Liver (tissue), 8 donors: ENCODE measurements at regions not wholly inside any gene's neighbourhood (a gene's known extent, or its start where the extent isn't known, plus 50 kb on each side); places are given as distances from the start of the nearest gene placed in this dataset.
A peak's percentile ranks its signal among the peaks of the same experiment; 100 is the strongest.

ENCODE experiments used
- DNase-seq: peaks from one replicate; pipeline ENCODE4 v3.0.0-alpha.2; 2017; ENCODE audit warnings: low spot score
- H3K27ac ChIP-seq, 2 donors: one replicate each; pipeline ENCODE4 v1.7.0; 2013; ENCODE audit warnings: inconsistent platforms in 2 of 2, low read length in 2 of 2, control low read depth in 1 of 2, low read depth in 1 of 2, mild to moderate bottlenecking in 1 of 2
- H3K27me3 ChIP-seq, 4 donors: one replicate each; pipeline versions ENCODE4 v1.6.1 to v1.7.0; 2013; ENCODE audit warnings: low read length in 3 of 4, inconsistent platforms in 1 of 4, mild to moderate bottlenecking in 1 of 4, moderate library complexity in 1 of 4; ENCODE audit not compliant: control insufficient read depth in 4 of 4, insufficient read depth in 4 of 4
- H3K36me3 ChIP-seq, 4 donors: one replicate each; pipeline versions ENCODE4 v1.6.1 to v1.7.0; 2013; ENCODE audit warnings: low read length in 3 of 4, mild to moderate bottlenecking in 3 of 4, low read depth in 1 of 4, moderate library complexity in 1 of 4; ENCODE audit not compliant: control insufficient read depth in 4 of 4, insufficient read depth in 3 of 4
- H3K4me1 ChIP-seq, 4 donors: one replicate each; pipeline versions ENCODE4 v1.6.1 to v1.7.0; 2013; ENCODE audit warnings: low read length in 3 of 4, mild to moderate bottlenecking in 3 of 4, moderate library complexity in 1 of 4; ENCODE audit not compliant: control insufficient read depth in 4 of 4, insufficient read depth in 4 of 4
- H3K4me3 ChIP-seq, 3 donors: one replicate each; pipeline versions ENCODE4 v1.6.1 to v1.7.0; 2013; ENCODE audit warnings: low read length in 3 of 3, control low read depth in 1 of 3, low read depth in 1 of 3, mild to moderate bottlenecking in 1 of 3
- H3K9ac ChIP-seq, 2 donors: one replicate each; pipeline ENCODE4 v1.7.0; 2013; ENCODE audit warnings: low read length in 2 of 2, mild to moderate bottlenecking in 2 of 2, moderate library complexity in 2 of 2, control low read depth in 1 of 2, low read depth in 1 of 2
- H3K9me3 ChIP-seq, 4 donors: one replicate each; pipeline versions ENCODE4 v1.6.1 to v1.7.0; 2013; ENCODE audit warnings: low read length in 3 of 4; ENCODE audit not compliant: control insufficient read depth in 4 of 4
- ATF3 ChIP-seq: IDR thresholded peaks from 2 replicates; pipeline ENCODE4 v1.6.1; 2016; ENCODE audit warnings: antibody characterized with exemption
- EGR1 ChIP-seq, 2 donors: IDR thresholded peaks; 2 replicates each; pipeline ENCODE4 v1.6.1; 2016 to 2018; ENCODE audit warnings: antibody characterized with exemption in 2 of 2, low read depth in 2 of 2
- FOXA2 ChIP-seq: IDR thresholded peaks from 2 replicates; pipeline ENCODE4 v1.6.1; 2016; ENCODE audit warnings: antibody characterized with exemption
- GABPA ChIP-seq, 2 donors: IDR thresholded peaks in 1 of 2; conservative IDR thresholded peaks in 1 of 2; 2 replicates each; pipeline ENCODE4 v1.6.1; 2016; ENCODE audit warnings: antibody characterized with exemption in 2 of 2, mild to moderate bottlenecking in 1 of 2, moderate library complexity in 1 of 2
- HNF4A ChIP-seq, 2 donors: conservative IDR thresholded peaks; 2 replicates each; pipeline ENCODE4 v1.6.1; 2016; ENCODE audit warnings: antibody characterized with exemption in 2 of 2, mild to moderate bottlenecking in 2 of 2
- HNF4G ChIP-seq: IDR thresholded peaks from 2 replicates; pipeline ENCODE4 v1.6.1; 2016; ENCODE audit warnings: antibody characterized with exemption
- JUND ChIP-seq, 2 donors: IDR thresholded peaks; 2 replicates each; pipeline ENCODE4 v1.6.1; 2016; ENCODE audit warnings: antibody characterized with exemption in 2 of 2
- NR2F2 ChIP-seq: IDR thresholded peaks from 2 replicates; pipeline ENCODE4 v1.6.1; 2016; ENCODE audit warnings: antibody characterized with exemption
- RAD21 ChIP-seq, 2 donors: IDR thresholded peaks; 2 replicates each; pipeline ENCODE4 v1.6.1; 2016; ENCODE audit warnings: antibody characterized with exemption in 2 of 2, mild to moderate bottlenecking in 2 of 2
- RXRA ChIP-seq, 2 donors: IDR thresholded peaks; 2 replicates each; pipeline ENCODE4 v1.6.1; 2017 to 2018; ENCODE audit warnings: antibody characterized with exemption in 2 of 2, mild to moderate bottlenecking in 1 of 2
- SP1 ChIP-seq: IDR thresholded peaks from 2 replicates; pipeline ENCODE4 v1.6.1; 2018; ENCODE audit warnings: antibody characterized with exemption, mild to moderate bottlenecking
- TAF1 ChIP-seq: conservative IDR thresholded peaks from 2 replicates; pipeline ENCODE4 v1.6.1; 2016; ENCODE audit warnings: antibody characterized with exemption, mild to moderate bottlenecking
- YY1 ChIP-seq: IDR thresholded peaks from 2 replicates; pipeline ENCODE4 v1.6.1; 2016; ENCODE audit warnings: antibody characterized with exemption, mild to moderate bottlenecking
- WGBS: extraction: QIAGEN DNeasy Blood & Tissue Kit; methylation state at CpG from one replicate; pipeline ENCODE4 v1.1.7; 2013; 5-methylcytosine and 5-hydroxymethylcytosine counted together
- TF ChIP-seq, protein P1 (sequence below): fragments of 150-350 bp; IDR thresholded peaks from 2 replicates; pipeline ENCODE4 v1.5.1; 2017; ENCODE audit warnings: improper control_type of control experiment, low read depth, low read length; ENCODE audit not compliant: missing input control
- donor health status: healthy.
- donor health status: healthy.
- donor health status: healthy.
- donor health status: healthy.
- donor health status: healthy.

- Histone ChIP-seq H3K9ac (peak overlapping the region in 1 of 2 donors; percentile 10), H3K4me1 (peaks cover 6 to 35% (median 25%) of the 10 kb centered on the region in 4 donors), H3K9me3 (no peaks in the 10 kb centered on the region), H3K27me3 (no peaks in the 10 kb centered on the region), H3K27ac (peak overlapping the region; percentile 26 to 52), H3K4me3 (no peak overlapping the region), H3K36me3 (no peaks in the 10 kb centered on the region)
- no peak for DNase-seq
- WGBS = 83% methylated on average over 2 of the region's 2 CpGs
- no peak for TF ChIP-seq ATF3
- TF ChIP-seq JUND (IDR thresholded peaks at IDR 0.05) = no peak
- TF ChIP-seq TAF1 = no peak
- no peak for TF ChIP-seq RAD21 (IDR thresholded peaks at IDR 0.05)
- no peak for TF ChIP-seq FOXA2
- TF ChIP-seq GABPA (IDR thresholded peaks at IDR 0.05 in 1 of 2, conservative IDR thresholded peaks at IDR 0.05 in 1 of 2) = no peak
- no peak for TF ChIP-seq HNF4A (conservative IDR thresholded peaks at IDR 0.05)
- TF ChIP-seq NR2F2 = no peak
- TF ChIP-seq EGR1 (IDR thresholded peaks at IDR 0.05; ENCODE audit: low read depth in 2 of 2) = no peak
- TF ChIP-seq HNF4G = no peak
- TF ChIP-seq, protein P1, sequence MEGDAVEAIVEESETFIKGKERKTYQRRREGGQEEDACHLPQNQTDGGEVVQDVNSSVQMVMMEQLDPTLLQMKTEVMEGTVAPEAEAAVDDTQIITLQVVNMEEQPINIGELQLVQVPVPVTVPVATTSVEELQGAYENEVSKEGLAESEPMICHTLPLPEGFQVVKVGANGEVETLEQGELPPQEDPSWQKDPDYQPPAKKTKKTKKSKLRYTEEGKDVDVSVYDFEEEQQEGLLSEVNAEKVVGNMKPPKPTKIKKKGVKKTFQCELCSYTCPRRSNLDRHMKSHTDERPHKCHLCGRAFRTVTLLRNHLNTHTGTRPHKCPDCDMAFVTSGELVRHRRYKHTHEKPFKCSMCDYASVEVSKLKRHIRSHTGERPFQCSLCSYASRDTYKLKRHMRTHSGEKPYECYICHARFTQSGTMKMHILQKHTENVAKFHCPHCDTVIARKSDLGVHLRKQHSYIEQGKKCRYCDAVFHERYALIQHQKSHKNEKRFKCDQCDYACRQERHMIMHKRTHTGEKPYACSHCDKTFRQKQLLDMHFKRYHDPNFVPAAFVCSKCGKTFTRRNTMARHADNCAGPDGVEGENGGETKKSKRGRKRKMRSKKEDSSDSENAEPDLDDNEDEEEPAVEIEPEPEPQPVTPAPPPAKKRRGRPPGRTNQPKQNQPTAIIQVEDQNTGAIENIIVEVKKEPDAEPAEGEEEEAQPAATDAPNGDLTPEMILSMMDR = no peak
- no peak for TF ChIP-seq YY1
- TF ChIP-seq RXRA (IDR thresholded peaks at IDR 0.05) = no peak
Measured at GRCh38 chr5:96197347-96197746, 235.7 kb upstream of the ELL2 start.

GRCh38 chr5:96196890-96197289 lies 235.2 kb upstream of the ELL2 start:
- H3K9ac ChIP-seq = peak overlapping the region in 1 of 2 donors; percentile 10
- H3K9me3 ChIP-seq = no peaks in the 10 kb centered on the region
- H3K27ac ChIP-seq = peak overlapping the region; percentile 26 to 52
- 14% methylated on average over 1 of the region's 1 CpG for WGBS
- no peak overlapping the region for H3K4me3 ChIP-seq
- peaks cover 6 to 35% (median 25%) of the 10 kb centered on the region in 4 donors for H3K4me1 ChIP-seq
- TF ChIP-seq RXRA (IDR thresholded peaks at IDR 0.05) (peak in 1 of 2 donors; percentile 36), SP1 (no peak), HNF4A (conservative IDR thresholded peaks at IDR 0.05) (peak in 1 of 2 donors; percentile 9), RAD21 (IDR thresholded peaks at IDR 0.05) (peak in 1 of 2 donors; percentile 13), TAF1 (no peak)
- no peak for DNase-seq
- no peaks in the 10 kb centered on the region for H3K36me3 ChIP-seq
- no peaks in the 10 kb centered on the region for H3K27me3 ChIP-seq

DNA sequence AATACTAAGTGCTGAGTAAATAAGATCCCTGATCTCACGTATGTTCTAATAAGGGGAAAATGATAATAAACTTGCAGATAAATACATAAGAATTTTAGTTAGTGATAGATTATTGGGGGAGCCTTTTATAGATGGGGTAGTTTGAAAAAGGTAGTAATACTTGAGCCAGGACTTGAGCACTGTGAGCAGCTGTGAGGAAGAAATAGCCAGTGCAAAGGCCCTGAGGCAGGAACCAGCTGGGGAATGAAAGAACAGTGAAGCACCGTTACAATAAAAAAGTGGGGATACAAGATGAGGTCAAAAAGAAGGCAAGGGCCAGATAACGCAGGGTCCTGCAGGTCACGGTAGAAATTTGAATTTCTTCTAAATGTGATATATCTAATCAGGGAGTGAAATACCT lies 234.8 kb upstream of the ELL2 start:
- H3K9ac ChIP-seq = no peak overlapping the region
- H3K4me1 ChIP-seq = peaks cover 3 to 33% (median 23%) of the 10 kb centered on the region in 4 donors
- H3K9me3 ChIP-seq = no peaks in the 10 kb centered on the region
- no peak for TF ChIP-seq NR2F2
- TF ChIP-seq RAD21 (IDR thresholded peaks at IDR 0.05) = peak in 1 of 2 donors; percentile 7
- TF ChIP-seq ATF3 = no peak
- H3K36me3 ChIP-seq = no peaks in the 10 kb centered on the region
- 82% methylated on average over 4 of the region's 4 CpGs for WGBS
- peak overlapping the region in 1 of 2 donors; percentile 33 for H3K27ac ChIP-seq
- DNase-seq = no peak
- no peak overlapping the region for H3K4me3 ChIP-seq
- H3K27me3 ChIP-seq = no peaks in the 10 kb centered on the region
